H1 (cell line): ENCODE measurements at regions not wholly inside any gene's neighbourhood (a gene's known extent, or its start where the extent isn't known, plus 50 kb on each side); places are given as distances from the start of the nearest gene placed in this dataset.

ENCODE experiments used
- CTCF ChIA-PET: fragments of 300-600 bp; sonication (Branson Sonifier 250); formaldehyde crosslinking; loops from one replicate; lab custom pipeline; 2021; ENCODE audit not compliant: partially characterized antibody; lab: Charles Lee
- POLR2A ChIA-PET: fragments of 300-600 bp; sonication (Branson Sonifier 250); formaldehyde crosslinking; loops from one replicate; lab custom pipeline; 2021; ENCODE audit warnings: inconsistent platforms; ENCODE audit not compliant: partially characterized antibody; lab: Charles Lee
- DNase-seq, 2 experiments: peaks; one replicate each; pipeline versions ENCODE4 v3.0.0 to v3.0.0-alpha.2; 2010 to 2022; ENCODE audit warnings: low spot score in 2 of 2, low read depth in 1 of 2, mixed read lengths in 1 of 2
- FAIRE-seq: peaks from 2 replicates; lab custom pipeline; 2011; peaks lifted over from hg19 to GRCh38; lab: Jason Lieb, UNC
- H2AFZ ChIP-seq: 2 replicates; pipeline ENCODE4 v1.8.1; 2012; ENCODE audit warnings: low read length, inconsistent platforms
- H2AK5ac ChIP-seq: 2 replicates; pipeline ENCODE4 v1.6.1; 2013; ENCODE audit warnings: low read depth, low read length
- H2BK120ac ChIP-seq: replicated peaks from 2 replicates; pipeline ENCODE3; 2013; ENCODE audit warnings: low read depth, low read length, inconsistent platforms
- H2BK12ac ChIP-seq: 2 replicates; pipeline ENCODE4 v1.6.1; 2013; ENCODE audit warnings: low read depth, low read length
- H2BK15ac ChIP-seq: 2 replicates; pipeline ENCODE4 v1.6.1; 2013; ENCODE audit warnings: low read length
- H2BK20ac ChIP-seq: 2 replicates; pipeline ENCODE4 v1.6.1; 2013; ENCODE audit warnings: low read length
- H2BK5ac ChIP-seq: 2 replicates; pipeline ENCODE4 v1.6.1; 2013; ENCODE audit warnings: low read depth, low read length
- H3K14ac ChIP-seq: 2 replicates; pipeline ENCODE4 v1.6.1; 2013; ENCODE audit warnings: inconsistent platforms; ENCODE audit not compliant: insufficient read length
- H3K18ac ChIP-seq: 2 replicates; pipeline ENCODE4 v1.6.1; 2013; ENCODE audit warnings: low read length; ENCODE audit errors: extremely low read depth
- H3K23ac ChIP-seq: 2 replicates; pipeline ENCODE4 v1.6.1; 2013; ENCODE audit warnings: inconsistent platforms; ENCODE audit not compliant: insufficient read length
- H3K23me2 ChIP-seq: 2 replicates; pipeline ENCODE4 v1.6.1; 2013; ENCODE audit warnings: low read depth, low read length
- H3K27ac ChIP-seq: 2 replicates; pipeline ENCODE4 v1.6.1; 2011; ENCODE audit warnings: low read depth, low read length, inconsistent platforms
- H3K27me3 ChIP-seq, 4 experiments: replicated peaks in 1 of 4; 1 replicate in 1 of 4; 2 replicates in 3 of 4; pipeline versions ENCODE4 v1.6.1 to v1.8.1; 2011 to 2013; ENCODE audit warnings: low read length in 3 of 4, mild to moderate bottlenecking in 3 of 4, inconsistent platforms in 2 of 4, mixed read lengths in 2 of 4, moderate library complexity in 1 of 4; ENCODE audit not compliant: control insufficient read depth in 3 of 4, insufficient read depth in 3 of 4; ENCODE audit errors: extremely low read depth in 1 of 4
- H3K36me3 ChIP-seq, 4 experiments: 2 replicates each; pipeline versions ENCODE4 v1.6.1 to v1.8.1; 2011 to 2013; ENCODE audit warnings: mild to moderate bottlenecking in 4 of 4, low read length in 3 of 4, moderate library complexity in 2 of 4, control low read depth in 1 of 4, inconsistent platforms in 1 of 4; ENCODE audit not compliant: insufficient read depth in 4 of 4, control insufficient read depth in 2 of 4
- H3K4ac ChIP-seq: replicated peaks from 2 replicates; pipeline ENCODE3; 2013; ENCODE audit warnings: low read length, low read depth, mixed read lengths, inconsistent platforms; ENCODE audit not compliant: insufficient read length
- H3K4me1 ChIP-seq, 4 experiments: replicated peaks in 1 of 4; 1 replicate in 1 of 4; 2 replicates in 3 of 4; pipeline versions ENCODE4 v1.6.1 to v1.8.1; 2011 to 2013; ENCODE audit warnings: low read length in 3 of 4, inconsistent platforms in 2 of 4, mixed read lengths in 1 of 4; ENCODE audit not compliant: insufficient read depth in 4 of 4, control insufficient read depth in 3 of 4
- H3K4me2 ChIP-seq, 2 experiments: 2 replicates each; pipeline versions ENCODE4 v1.6.1 to v1.8.1; 2011 to 2013; ENCODE audit warnings: low read depth in 2 of 2, low read length in 2 of 2, control low read depth in 1 of 2, inconsistent platforms in 1 of 2, mild to moderate bottlenecking in 1 of 2; ENCODE audit not compliant: insufficient read depth in 1 of 2
- H3K4me3 ChIP-seq, 4 experiments: fragments of 200-600, 300-600 bp in 1 of 4; sonication (generic), shearing (Covaris generic), sonication (Bioruptor Twin) in 1 of 4; 2 replicates each; pipeline versions ENCODE4 v1.5.1 to v1.8.1; 2011 to 2016; ENCODE audit warnings: low read length in 4 of 4, low read depth in 3 of 4, control low read depth in 2 of 4, inconsistent platforms in 2 of 4, mild to moderate bottlenecking in 2 of 4, mixed read lengths in 1 of 4, moderate library complexity in 1 of 4; ENCODE audit not compliant: insufficient read depth in 2 of 4; ENCODE audit errors: extremely low read depth in 1 of 4
- H3K56ac ChIP-seq: replicated peaks from 2 replicates; pipeline ENCODE3; 2013; ENCODE audit warnings: low read depth, mild to moderate bottlenecking, mixed read lengths, low read length, inconsistent platforms; ENCODE audit not compliant: insufficient read length
- H3K79me1 ChIP-seq: 2 replicates; pipeline ENCODE4 v1.6.1; 2013; ENCODE audit warnings: low read depth, low read length, control low read depth
- H3K79me2 ChIP-seq, 2 experiments: 2 replicates each; pipeline versions ENCODE4 v1.6.1 to v1.8.1; 2012 to 2013; ENCODE audit warnings: low read length in 2 of 2, mild to moderate bottlenecking in 2 of 2, inconsistent platforms in 1 of 2; ENCODE audit not compliant: insufficient read depth in 2 of 2, control insufficient read depth in 1 of 2
- H3K9ac ChIP-seq, 4 experiments: replicated peaks in 1 of 4; 1 replicate in 1 of 4; 2 replicates in 3 of 4; pipeline versions ENCODE4 v1.6.1 to v1.8.1; 2011 to 2013; ENCODE audit warnings: low read depth in 3 of 4, low read length in 3 of 4, control low read depth in 2 of 4, mild to moderate bottlenecking in 2 of 4, moderate library complexity in 2 of 4, inconsistent platforms in 1 of 4; ENCODE audit errors: extremely low read depth in 1 of 4
- H3K9me3 ChIP-seq, 2 experiments: 2 replicates each; pipeline versions ENCODE4 v1.6.1 to v1.8.1; 2012 to 2013; ENCODE audit warnings: mild to moderate bottlenecking in 2 of 2, moderate library complexity in 2 of 2, control low read depth in 1 of 2, inconsistent platforms in 1 of 2, low read depth in 1 of 2, low read length in 1 of 2, mixed read lengths in 1 of 2; ENCODE audit not compliant: insufficient read depth in 2 of 2
- H4K20me1 ChIP-seq, 2 experiments: replicated peaks in 1 of 2; 2 replicates each; pipeline versions ENCODE3 to v1.8.1; 2011 to 2013; ENCODE audit warnings: inconsistent platforms in 2 of 2, low read length in 2 of 2, mild to moderate bottlenecking in 1 of 2; ENCODE audit not compliant: insufficient read depth in 2 of 2, control insufficient read depth in 1 of 2
- H4K5ac ChIP-seq: 2 replicates; pipeline ENCODE4 v1.6.1; 2013; ENCODE audit warnings: low read length, low read depth, mixed read lengths, inconsistent platforms; ENCODE audit not compliant: insufficient read length
- H4K8ac ChIP-seq: 2 replicates; pipeline ENCODE4 v1.8.0; 2013; ENCODE audit warnings: mild to moderate bottlenecking, moderate library complexity, low read length, inconsistent platforms; ENCODE audit not compliant: insufficient read depth; ENCODE audit errors: extremely low read depth
- H4K91ac ChIP-seq: replicated peaks from 2 replicates; pipeline ENCODE3; 2013; ENCODE audit warnings: low read length, mixed read lengths, inconsistent platforms; ENCODE audit not compliant: insufficient read length
- CBX5 ChIP-seq: fragments of 300-800, 300-1000 bp; sonication (generic); IDR thresholded peaks from 2 replicates; pipeline ENCODE4 v1.7.1; 2016; ENCODE audit warnings: antibody characterized with exemption, low read length, low read depth
- CBX8 ChIP-seq: fragments of 300-800, 300-1000 bp; sonication (generic); IDR thresholded peaks from 2 replicates; pipeline ENCODE4 v1.7.1; 2016; ENCODE audit warnings: low read depth, low read length, borderline replicate concordance
- CHD2 ChIP-seq: IDR thresholded peaks from 2 replicates; pipeline ENCODE4 v1.6.1; 2012; ENCODE audit warnings: low read length, improper control_type of control experiment
- EZH2 ChIP-seq: fragments of 200-600 bp; sonication (generic); IDR thresholded peaks from 2 replicates; pipeline ENCODE4 v1.7.1; 2012; ENCODE audit warnings: low read depth, mild to moderate bottlenecking, moderate library complexity, low read length, inconsistent platforms; ENCODE audit not compliant: severe bottlenecking
- FOSL1 ChIP-seq: IDR thresholded peaks from 2 replicates; pipeline ENCODE4 v1.6.1; 2011; ENCODE audit warnings: mild to moderate bottlenecking, low read depth, low read length, moderate library complexity; ENCODE audit not compliant: insufficient read depth
- GTF2F1 ChIP-seq: IDR thresholded peaks from 2 replicates; pipeline ENCODE4 v1.6.1; 2012; ENCODE audit warnings: low read depth, low read length, improper control_type of control experiment, borderline replicate concordance
- HDAC6 ChIP-seq: IDR thresholded peaks from one replicate; pipeline ENCODE4 v1.7.1; 2012; ENCODE audit warnings: low read depth, mild to moderate bottlenecking, inconsistent platforms, low read length, moderate library complexity
- KDM4A ChIP-seq: IDR thresholded peaks from one replicate; pipeline ENCODE4 v1.7.1; 2012; ENCODE audit warnings: low read depth, mild to moderate bottlenecking, moderate library complexity, low read length, inconsistent platforms; ENCODE audit not compliant: severe bottlenecking
- POU5F1 ChIP-seq: IDR thresholded peaks from 2 replicates; pipeline ENCODE4 v1.6.1; 2011; ENCODE audit warnings: low read depth, mild to moderate bottlenecking, low read length, moderate library complexity
- RAD21 ChIP-seq, 2 experiments: IDR thresholded peaks in 1 of 2; conservative IDR thresholded peaks in 1 of 2; 2 replicates each; pipeline ENCODE4 v1.6.1; 2011; ENCODE audit warnings: low read depth in 2 of 2, low read length in 2 of 2, improper control_type of control experiment in 1 of 2, inconsistent platforms in 1 of 2, mild to moderate bottlenecking in 1 of 2, moderate library complexity in 1 of 2
- SP1 ChIP-seq: IDR thresholded peaks from 2 replicates; pipeline ENCODE4 v1.6.1; 2011; ENCODE audit warnings: low read depth, low read length
- WGBS, 2 experiments: shearing (Covaris generic) in 1 of 2; methylation state at CpG; one replicate each; pipeline versions ENCODE4 v1.1.6 to v1.1.7; 2013 to 2015; ENCODE audit warnings: low lambda C conversion rate in 2 of 2, mixed read lengths in 2 of 2, inconsistent platforms in 1 of 2, low coverage in 1 of 2, missing lambda C conversion rate in 1 of 2; ENCODE audit not compliant: insufficient replicate concordance in 2 of 2, insufficient coverage in 1 of 2, insufficient read length in 1 of 2; ENCODE audit errors: extremely low coverage in 1 of 2, missing lambda C conversion rate in 1 of 2; 5-methylcytosine and 5-hydroxymethylcytosine counted together

DNA sequence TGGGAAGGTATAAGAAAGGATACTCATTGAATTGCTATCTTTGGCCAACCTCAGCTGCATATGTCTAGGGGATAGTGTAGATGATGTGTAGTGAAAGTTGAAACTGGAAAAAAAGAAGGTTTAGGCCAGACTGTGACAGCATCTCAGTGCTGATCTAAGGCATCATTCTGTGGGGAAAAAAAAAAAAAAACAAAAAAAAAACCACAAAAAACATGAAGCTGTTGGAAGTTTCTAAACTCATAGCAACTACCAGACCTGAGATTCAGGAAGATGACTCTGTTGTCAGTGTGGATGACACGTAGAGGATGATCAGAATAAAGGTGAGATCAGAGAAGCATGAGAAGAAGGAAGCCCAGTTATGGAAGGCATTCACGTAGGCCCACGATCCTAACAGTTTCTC, 100.8 kb upstream of the CNKSR3 start:
- 86% methylated on average over 3 of the region's 3 CpGs; no CpG with 5 or more reads in 1 of the 2 experiments for WGBS, 2 experiments
- TF ChIP-seq HDAC6 (no peak), CBX5 (no peak), GTF2F1 (no peak), FOSL1 (no peak), SP1 (no peak), POU5F1 (no peak), CBX8 (no peak), EZH2 (no peak), KDM4A (no peak), CHD2 (no peak), RAD21 (IDR thresholded peaks at IDR 0.05 in 1 of 2, conservative IDR thresholded peaks at IDR 0.05 in 1 of 2; ENCODE audit: low read depth in 2 of 2, low read length in 2 of 2) (no peak)

More for the DNA sequence above, 100.8 kb upstream of the CNKSR3 start:
- Histone ChIP-seq H3K23ac (no peak overlapping the region), H3K14ac (no peak overlapping the region), H4K5ac (no peak overlapping the region), H3K4me3 (no peak overlapping the region), H3K4ac (no peak overlapping the region), H2BK12ac (no peak overlapping the region), H3K23me2 (no peaks in the 10 kb centered on the region), H3K27ac (no peak overlapping the region), H4K91ac (no peak overlapping the region), H2AFZ (no peak overlapping the region), H3K9ac (no peak overlapping the region), H3K36me3 (no peaks in the 10 kb centered on the region), H3K4me1 (no peaks in the 10 kb centered on the region), H2BK15ac (no peak overlapping the region), H3K9me3 (no peaks in the 10 kb centered on the region), H2BK120ac (no peak overlapping the region), H4K8ac (no peak overlapping the region), H2BK5ac (no peak overlapping the region), H3K18ac (no peak overlapping the region), H3K56ac (no peak overlapping the region), H3K79me1 (no peaks in the 10 kb centered on the region), H3K27me3 (no peaks in the 10 kb centered on the region), H3K4me2 (no peak overlapping the region), H2AK5ac (no peak overlapping the region), H3K79me2 (no peaks in the 10 kb centered on the region), H2BK20ac (no peak overlapping the region), H4K20me1 (no peaks in the 10 kb centered on the region)
- ChIA-PET CTCF (no interaction called here), POLR2A (no interaction called here)
- FAIRE-seq (no peak), DNase-seq (no peak)
